T-helper 9 cell (primary cell): ENCODE measurements at regions not wholly inside any gene's neighbourhood (a gene's known extent, or its start where the extent isn't known, plus 50 kb on each side); places are given as distances from the start of the nearest gene placed in this dataset.

ENCODE experiments used
- DNase-seq: peaks from one replicate; pipeline ENCODE4 v3.0.0-alpha.2; 2020

- no peak for DNase-seq
Measured at GRCh38 chr10:90612276-90612675, 245.6 kb downstream of the HTR7 start.

- DNase-seq = no peak
Measured at GRCh38 chr10:90614631-90615030, 243.2 kb downstream of the HTR7 start.

- DNase-seq = no peak
Measured at GRCh38 chr10:90621577-90621976, 236.3 kb downstream of the HTR7 start.

- DNase-seq = no peak
Measured at GRCh38 chr10:90635111-90635765, 222.6 kb downstream of the HTR7 start.

GRCh38 chr10:90640756-90641155, 217.1 kb downstream of the HTR7 start:
- DNase-seq = no peak

- DNase-seq = no peak
Measured at GRCh38 chr10:90641731-90642130, 216.1 kb downstream of the HTR7 start.

- no peak for DNase-seq
Measured at GRCh38 chr10:90642136-90642535, 215.7 kb downstream of the HTR7 start.

- DNase-seq = no peak
Measured at GRCh38 chr10:90642650-90643049, 215.2 kb downstream of the HTR7 start.

GRCh38 chr10:90644165-90644564, 213.7 kb downstream of the HTR7 start:
- no peak for DNase-seq

GRCh38 chr10:90650858-90651257, 207.0 kb downstream of the HTR7 start:
- DNase-seq = no peak

GRCh38 chr10:90652519-90652918, 205.3 kb downstream of the HTR7 start:
- DNase-seq = no peak

GRCh38 chr10:90658791-90659190, 199.0 kb downstream of the HTR7 start:
- no peak for DNase-seq

GRCh38 chr10:90665905-90666662, 191.8 kb downstream of the HTR7 start:
- no peak for DNase-seq

- no peak for DNase-seq
Measured at GRCh38 chr10:90674461-90674860, 183.4 kb downstream of the HTR7 start.

- no peak for DNase-seq
Measured at GRCh38 chr10:90674928-90675327, 182.9 kb downstream of the HTR7 start.

- no peak for DNase-seq
Measured at GRCh38 chr10:90675621-90676020, 182.2 kb downstream of the HTR7 start.
